ENCODE measurements at regions not wholly inside any gene's neighbourhood (a gene's known extent, or its start where the extent isn't known, plus 50 kb on each side); places are given as distances from the start of the nearest gene placed in this dataset.

DNA sequence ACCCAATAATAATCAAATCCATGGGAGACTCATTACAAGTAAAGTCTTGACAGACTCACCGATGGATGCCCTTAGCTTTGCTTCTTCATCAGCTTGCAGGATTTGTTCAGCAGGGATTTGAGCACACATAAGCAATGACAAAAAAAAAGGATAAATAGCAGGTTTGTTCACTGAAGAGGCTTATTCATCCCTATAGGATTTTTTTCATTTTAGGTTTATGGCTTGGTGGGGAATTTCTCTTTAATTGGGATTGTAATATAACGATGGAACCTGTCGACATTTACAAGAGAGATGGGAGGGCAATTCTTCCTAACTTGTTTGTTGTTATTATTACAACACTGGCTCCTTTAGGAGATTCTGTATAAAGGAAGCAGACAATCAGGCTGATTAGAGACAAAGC lies 649.1 kb upstream of the PLXNA2 start:
- Histone ChIP-seq H3K79me2 (ENCODE audit: insufficient read depth, low read length) (no peaks in the 10 kb centered on the region), H2AFZ (ENCODE audit: low read depth, low read length) (no peak overlapping the region), H3K36me3 (ENCODE audit: insufficient read depth, low read length) (no peaks in the 10 kb centered on the region), H3K4me1 (ENCODE audit: insufficient read depth, low read length) (no peaks in the 10 kb centered on the region), H4K20me1 (ENCODE audit: insufficient read depth, low read length) (no peaks in the 10 kb centered on the region), H3K9me3 (ENCODE audit: insufficient read depth, low read length, severe bottlenecking) (no peaks in the 10 kb centered on the region), H3K27me3 (ENCODE audit: insufficient read depth, low read length, poor library complexity) (peaks cover 2% of the 10 kb centered on the region), H3K27ac (ENCODE audit: low read length) (no peak overlapping the region), H3K4me2 (ENCODE audit: insufficient read depth, low read length) (no peak overlapping the region), H3K9ac (ENCODE audit: low read depth, low read length) (no peak overlapping the region), H3K4me3 (ENCODE audit: low read depth in 1 of 2, low read length in 2 of 2) (no peak overlapping the region)
- ATAC-seq (ENCODE audit: insufficient read depth, low read depth) (no peak), DNase-seq (no peak)
- TF ChIP-seq CTCF (IDR thresholded peaks at IDR 0.05; ENCODE audit: borderline replicate concordance, extremely low read depth, low read length, poor library complexity, severe bottlenecking) = no peak
- TF ChIP-seq EZH2 (IDR thresholded peaks at IDR 0.05; ENCODE audit: borderline replicate concordance, low read depth, low read length, severe bottlenecking) = no peak

- no peaks in the 10 kb centered on the region for H3K9me3 ChIP-seq (ENCODE audit: insufficient read depth, low read length, severe bottlenecking)
- no peak overlapping the region for H3K4me2 ChIP-seq (ENCODE audit: insufficient read depth, low read length)
- peaks cover 2% of the 10 kb centered on the region for H3K27me3 ChIP-seq (ENCODE audit: insufficient read depth, low read length, poor library complexity)
- H3K9ac ChIP-seq (ENCODE audit: low read depth, low read length) = no peak overlapping the region
- DNase-seq (no peak), ATAC-seq (ENCODE audit: insufficient read depth, low read depth) (no peak)
- H2AFZ ChIP-seq (ENCODE audit: low read depth, low read length) = no peak overlapping the region
- H3K27ac ChIP-seq (ENCODE audit: low read length) = no peak overlapping the region
- H3K4me3 ChIP-seq (ENCODE audit: low read depth in 1 of 2, low read length in 2 of 2) = no peak overlapping the region
- TF ChIP-seq CTCF (IDR thresholded peaks at IDR 0.05; ENCODE audit: borderline replicate concordance, extremely low read depth, low read length, poor library complexity, severe bottlenecking) = no peak
- no peak for TF ChIP-seq EZH2 (IDR thresholded peaks at IDR 0.05; ENCODE audit: borderline replicate concordance, low read depth, low read length, severe bottlenecking)
- H3K36me3 ChIP-seq (ENCODE audit: insufficient read depth, low read length) = no peaks in the 10 kb centered on the region
- no peaks in the 10 kb centered on the region for H4K20me1 ChIP-seq (ENCODE audit: insufficient read depth, low read length)
- H3K79me2 ChIP-seq (ENCODE audit: insufficient read depth, low read length) = no peaks in the 10 kb centered on the region
- H3K4me1 ChIP-seq (ENCODE audit: insufficient read depth, low read length) = no peaks in the 10 kb centered on the region
Measured at GRCh38 chr1:208895181-208895580, 651.0 kb upstream of the PLXNA2 start.

DNA sequence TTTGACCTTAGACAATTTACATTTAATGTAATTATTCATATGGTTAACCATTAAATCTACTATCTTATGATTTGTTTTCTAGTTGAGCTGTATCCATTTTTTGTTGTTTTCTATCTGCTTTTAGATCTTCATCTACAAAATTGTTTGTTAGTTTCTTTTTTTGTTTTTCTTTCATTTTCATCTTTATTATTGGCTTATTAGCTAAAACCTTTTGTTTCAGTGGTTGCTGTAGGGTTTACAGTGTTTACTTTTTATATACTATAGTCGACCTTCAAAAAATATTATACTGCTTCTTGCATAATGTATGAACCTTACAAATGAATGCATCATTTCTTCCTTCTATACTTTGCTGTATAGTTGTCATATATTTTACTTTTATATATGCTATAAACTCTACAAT lies 651.6 kb upstream of the PLXNA2 start:
- Histone ChIP-seq H3K9ac (ENCODE audit: low read depth, low read length) (no peak overlapping the region), H3K27me3 (ENCODE audit: insufficient read depth, low read length, poor library complexity) (peaks cover under 1% of the 10 kb centered on the region), H3K79me2 (ENCODE audit: insufficient read depth, low read length) (no peaks in the 10 kb centered on the region), H3K9me3 (ENCODE audit: insufficient read depth, low read length, severe bottlenecking) (no peaks in the 10 kb centered on the region), H3K4me1 (ENCODE audit: insufficient read depth, low read length) (no peaks in the 10 kb centered on the region), H3K36me3 (ENCODE audit: insufficient read depth, low read length) (no peaks in the 10 kb centered on the region), H2AFZ (ENCODE audit: low read depth, low read length) (no peak overlapping the region), H3K4me2 (ENCODE audit: insufficient read depth, low read length) (no peak overlapping the region), H3K27ac (ENCODE audit: low read length) (no peak overlapping the region), H4K20me1 (ENCODE audit: insufficient read depth, low read length) (no peaks in the 10 kb centered on the region), H3K4me3 (ENCODE audit: low read depth in 1 of 2, low read length in 2 of 2) (no peak overlapping the region)
- TF ChIP-seq EZH2 (IDR thresholded peaks at IDR 0.05; ENCODE audit: borderline replicate concordance, low read depth, low read length, severe bottlenecking) (no peak), CTCF (IDR thresholded peaks at IDR 0.05; ENCODE audit: borderline replicate concordance, extremely low read depth, low read length, poor library complexity, severe bottlenecking) (no peak)
- no peak for DNase-seq
- no peak for ATAC-seq (ENCODE audit: insufficient read depth, low read depth)

GRCh38 chr1:208896768-208897167 lies 652.6 kb upstream of the PLXNA2 start:
- Histone ChIP-seq H3K9ac (ENCODE audit: low read depth, low read length) (no peak overlapping the region), H3K36me3 (ENCODE audit: insufficient read depth, low read length) (no peaks in the 10 kb centered on the region), H4K20me1 (ENCODE audit: insufficient read depth, low read length) (no peaks in the 10 kb centered on the region), H3K27ac (ENCODE audit: low read length) (no peak overlapping the region), H3K27me3 (ENCODE audit: insufficient read depth, low read length, poor library complexity) (no peaks in the 10 kb centered on the region), H3K4me2 (ENCODE audit: insufficient read depth, low read length) (no peak overlapping the region), H3K9me3 (ENCODE audit: insufficient read depth, low read length, severe bottlenecking) (no peaks in the 10 kb centered on the region), H3K4me1 (ENCODE audit: insufficient read depth, low read length) (no peaks in the 10 kb centered on the region), H3K79me2 (ENCODE audit: insufficient read depth, low read length) (no peaks in the 10 kb centered on the region), H2AFZ (ENCODE audit: low read depth, low read length) (no peak overlapping the region), H3K4me3 (ENCODE audit: low read depth in 1 of 2, low read length in 2 of 2) (no peak overlapping the region)
- no peak for TF ChIP-seq EZH2 (IDR thresholded peaks at IDR 0.05; ENCODE audit: borderline replicate concordance, low read depth, low read length, severe bottlenecking)
- no peak for TF ChIP-seq CTCF (IDR thresholded peaks at IDR 0.05; ENCODE audit: borderline replicate concordance, extremely low read depth, low read length, poor library complexity, severe bottlenecking)
- ATAC-seq (ENCODE audit: insufficient read depth, low read depth) = no peak
- DNase-seq = no peak

All from DND-41 (cell line).